ENCODE measurements at regions not wholly inside any gene's neighbourhood (a gene's known extent, or its start where the extent isn't known, plus 50 kb on each side); places are given as distances from the start of the nearest gene placed in this dataset.

DNA sequence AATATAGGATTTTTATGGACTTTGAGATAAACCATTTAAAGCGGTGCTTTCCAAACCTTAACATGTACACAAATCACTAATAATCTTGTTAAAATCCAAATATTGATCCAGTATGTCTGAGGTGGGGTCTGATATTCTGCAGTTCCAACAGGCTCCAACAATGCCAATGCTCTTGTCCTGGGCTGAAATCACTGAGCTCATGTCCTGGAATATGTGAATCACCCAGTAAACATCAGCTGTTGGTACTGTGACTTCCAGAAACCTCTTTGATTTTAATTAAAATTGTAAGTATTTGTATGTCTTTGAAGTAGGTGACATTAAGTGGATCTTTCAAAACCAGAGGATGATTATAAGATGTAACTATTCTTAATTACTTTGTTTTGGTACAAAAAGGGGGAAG is 52.8 kb upstream of the CAST start:
- TF ChIP-seq, protein P1, sequence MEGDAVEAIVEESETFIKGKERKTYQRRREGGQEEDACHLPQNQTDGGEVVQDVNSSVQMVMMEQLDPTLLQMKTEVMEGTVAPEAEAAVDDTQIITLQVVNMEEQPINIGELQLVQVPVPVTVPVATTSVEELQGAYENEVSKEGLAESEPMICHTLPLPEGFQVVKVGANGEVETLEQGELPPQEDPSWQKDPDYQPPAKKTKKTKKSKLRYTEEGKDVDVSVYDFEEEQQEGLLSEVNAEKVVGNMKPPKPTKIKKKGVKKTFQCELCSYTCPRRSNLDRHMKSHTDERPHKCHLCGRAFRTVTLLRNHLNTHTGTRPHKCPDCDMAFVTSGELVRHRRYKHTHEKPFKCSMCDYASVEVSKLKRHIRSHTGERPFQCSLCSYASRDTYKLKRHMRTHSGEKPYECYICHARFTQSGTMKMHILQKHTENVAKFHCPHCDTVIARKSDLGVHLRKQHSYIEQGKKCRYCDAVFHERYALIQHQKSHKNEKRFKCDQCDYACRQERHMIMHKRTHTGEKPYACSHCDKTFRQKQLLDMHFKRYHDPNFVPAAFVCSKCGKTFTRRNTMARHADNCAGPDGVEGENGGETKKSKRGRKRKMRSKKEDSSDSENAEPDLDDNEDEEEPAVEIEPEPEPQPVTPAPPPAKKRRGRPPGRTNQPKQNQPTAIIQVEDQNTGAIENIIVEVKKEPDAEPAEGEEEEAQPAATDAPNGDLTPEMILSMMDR (IDR thresholded peaks at IDR 0.05): no peak
- TF ChIP-seq POLR2A (IDR thresholded peaks at IDR 0.05): no peak

Measured in uterus (tissue), 2 donors.